HEK293 (cell line): ENCODE measurements at regions not wholly inside any gene's neighbourhood (a gene's known extent, or its start where the extent isn't known, plus 50 kb on each side); places are given as distances from the start of the nearest gene placed in this dataset.

Source experiments
- CTCF ChIA-PET: fragments of 350-600 bp; formaldehyde crosslinking; extraction: SDS; loops from one replicate; lab custom pipeline; 2021; ENCODE audit warnings: antibody characterized with exemption; lab: Yijun Ruan, JAX
- POLR2A ChIA-PET: fragments of 300-600 bp; formaldehyde crosslinking; extraction: SDS; loops from one replicate; lab custom pipeline; 2020; ENCODE audit warnings: antibody characterized with exemption, inconsistent platforms; lab: Yijun Ruan, JAX
- H3K27ac ChIP-seq: fragments of 200-500 bp; sonication (Bioruptor generic); 2 replicates; pipeline ENCODE4 v1.5.1; 2014; ENCODE audit warnings: low read depth, low read length, control low read depth, inconsistent platforms; ENCODE audit errors: extremely low read depth
- H3K36me3 ChIP-seq, 2 experiments: fragments of 200-500 bp in 1 of 2; sonication (Bioruptor generic) in 1 of 2; 1 replicate in 1 of 2; 2 replicates in 1 of 2; pipeline ENCODE4 v1.5.1; 2014 to 2017; ENCODE audit warnings: inconsistent platforms in 2 of 2, low read length in 2 of 2; ENCODE audit not compliant: control insufficient read depth in 2 of 2, insufficient read depth in 1 of 2
- H3K4me1 ChIP-seq: fragments of 200-500 bp; sonication (Bioruptor generic); 2 replicates; pipeline ENCODE4 v1.5.1; 2014; ENCODE audit warnings: mild to moderate bottlenecking, low read length, inconsistent platforms; ENCODE audit not compliant: control insufficient read depth, insufficient read depth
- H3K4me3 ChIP-seq: 2 replicates; pipeline ENCODE4 v1.5.1; 2011; ENCODE audit warnings: low read depth, mild to moderate bottlenecking, control low read depth, low read length, moderate library complexity
- H3K9me3 ChIP-seq: fragments of 200-500 bp; sonication (Bioruptor generic); 2 replicates; pipeline ENCODE4 v1.5.1; 2014; ENCODE audit warnings: low read depth, low read length, inconsistent platforms; ENCODE audit not compliant: control insufficient read depth, insufficient read depth
- CTCF ChIP-seq: fragments of 450-650 bp; formaldehyde crosslinking; IDR thresholded peaks from 2 replicates; pipeline ENCODE4 v1.5.1; 2016; ENCODE audit warnings: missing biosample characterization, missing genetic modification characterization
- GLIS1 ChIP-seq: fragments of 450-650 bp; formaldehyde crosslinking; IDR thresholded peaks from 2 replicates; pipeline ENCODE4 v1.5.1; 2016; ENCODE audit warnings: missing biosample characterization, missing genetic modification characterization
- HOXA7 ChIP-seq: sonication (generic); formaldehyde crosslinking; IDR thresholded peaks from 2 replicates; pipeline ENCODE4 v1.8.1; 2022; ENCODE audit warnings: missing genetic modification reagents, borderline replicate concordance
- KLF1 ChIP-seq: fragments of 450-650 bp; formaldehyde crosslinking; IDR thresholded peaks from 2 replicates; pipeline ENCODE4 v1.5.1; 2016; ENCODE audit warnings: missing biosample characterization, missing genetic modification characterization
- KLF16 ChIP-seq: fragments of 450-650 bp; formaldehyde crosslinking; IDR thresholded peaks from 2 replicates; pipeline ENCODE4 v1.5.1; 2017; ENCODE audit warnings: missing biosample characterization, missing genetic modification characterization
- OVOL3 ChIP-seq: fragments of 450-650 bp; formaldehyde crosslinking; IDR thresholded peaks from 2 replicates; pipeline ENCODE4 v1.5.1; 2016; ENCODE audit warnings: missing biosample characterization, missing genetic modification characterization
- PBX3 ChIP-seq: sonication (generic); formaldehyde crosslinking; IDR thresholded peaks from 2 replicates; pipeline ENCODE4 v1.8.1; 2022; ENCODE audit warnings: mild to moderate bottlenecking, moderate library complexity, missing genetic modification reagents
- PRDM10 ChIP-seq: fragments of 450-650 bp; formaldehyde crosslinking; IDR thresholded peaks from 2 replicates; pipeline ENCODE4 v1.5.1; 2016; ENCODE audit warnings: missing biosample characterization, missing genetic modification characterization
- ZBTB26 ChIP-seq: fragments of 450-650 bp; formaldehyde crosslinking; optimal IDR thresholded peaks from 2 replicates; pipeline ENCODE3; 2016; ENCODE audit warnings: missing biosample characterization, mild to moderate bottlenecking, missing genetic modification characterization
- ZIC2 ChIP-seq: fragments of 450-650 bp; formaldehyde crosslinking; IDR thresholded peaks from 2 replicates; pipeline ENCODE4 v1.5.1; 2016; ENCODE audit warnings: missing biosample characterization, missing genetic modification characterization
- ZNF157 ChIP-seq: fragments of 450-650 bp; formaldehyde crosslinking; IDR thresholded peaks from 2 replicates; pipeline ENCODE4 v1.5.1; 2016; ENCODE audit warnings: missing biosample characterization, missing genetic modification characterization
- ZNF2 ChIP-seq: fragments of 450-650 bp; formaldehyde crosslinking; IDR thresholded peaks from 2 replicates; pipeline ENCODE4 v1.5.1; 2016; ENCODE audit warnings: missing biosample characterization, missing genetic modification characterization
- ZNF350 ChIP-seq: fragments of 450-650 bp; formaldehyde crosslinking; IDR thresholded peaks from 2 replicates; pipeline ENCODE4 v1.5.0; 2017; ENCODE audit warnings: missing biosample characterization, mild to moderate bottlenecking, missing genetic modification characterization
- ZNF416 ChIP-seq: fragments of 450-650 bp; formaldehyde crosslinking; IDR thresholded peaks from 2 replicates; pipeline ENCODE4 v1.5.1; 2016; ENCODE audit warnings: missing biosample characterization, missing genetic modification characterization

GRCh38 chr20:19095762-19096161, 116.7 kb upstream of the SLC24A3 start (continued):
- TF ChIP-seq ZIC2 (tag by site-specific recombination) (peak; percentile 34; the same call in 1 of the 2 replicates), KLF16 (tag by site-specific recombination) (no peak), CTCF (peak; percentile 43; the same call in 1 of the 2 replicates), GLIS1 (peak; percentile 95), KLF1 (0 out of 2 replicates have a peak, but pooled peaks have one; percentile 23)

- Histone ChIP-seq H3K27ac (no peak overlapping the region), H3K36me3 (no peaks in the 10 kb centered on the region), H3K9me3 (no peaks in the 10 kb centered on the region), H3K4me1 (peaks cover 4% of the 10 kb centered on the region; the same call in 1 of the 2 replicates), H3K4me3 (no peak overlapping the region)
- POLR2A ChIA-PET = no interaction called here
- CTCF ChIA-PET = no interaction called here
- TF ChIP-seq OVOL3 (tag by site-specific recombination) = no peak
- TF ChIP-seq PRDM10 (tag by site-specific recombination) = no peak
- no peak for TF ChIP-seq ZNF157 (tag by site-specific recombination)
- TF ChIP-seq ZNF2 (tag by site-specific recombination) = no peak
- TF ChIP-seq ZBTB26 (tag by site-specific recombination) = no peak
- TF ChIP-seq ZNF416 (tag by site-specific recombination) = no peak
- no peak for TF ChIP-seq ZNF350 (tag by site-specific recombination)
- TF ChIP-seq HOXA7 (CRISPR knock-in tag) = no peak
Observed at GRCh38 chr20:19096843-19097242, 115.6 kb upstream of the SLC24A3 start.

- no peaks in the 10 kb centered on the region for H3K36me3 ChIP-seq
- CTCF ChIA-PET = no interaction called here
- POLR2A ChIA-PET = no interaction called here
- no peak overlapping the region for H3K27ac ChIP-seq
- no peak overlapping the region for H3K4me3 ChIP-seq
- no peaks in the 10 kb centered on the region for H3K9me3 ChIP-seq
- peaks cover 4% of the 10 kb centered on the region; the same call in 1 of the 2 replicates for H3K4me1 ChIP-seq
- TF ChIP-seq PBX3 (CRISPR knock-in tag) = no peak
Observed at GRCh38 chr20:19098117-19098516, 114.3 kb upstream of the SLC24A3 start.
